ENCODE measurements at regions not wholly inside any gene's neighbourhood (a gene's known extent, or its start where the extent isn't known, plus 50 kb on each side); places are given as distances from the start of the nearest gene placed in this dataset.
"Not testable (repeated sequence)": the region's sequence is repeated elsewhere in the genome, so short reads cannot be mapped to it uniquely, and the experiment has no call there.

GRCh38 chr10:21363092-21363730 is 162.3 kb downstream of the SKIDA1 start:
- no peak for FAIRE-seq

GRCh38 chr10:21359202-21359601 is 166.3 kb downstream of the SKIDA1 start:
- no peak for FAIRE-seq

GRCh38 chr10:21355591-21356011 is 169.9 kb downstream of the SKIDA1 start:
- FAIRE-seq: no peak

GRCh38 chr10:21352886-21353285 is 172.6 kb downstream of the SKIDA1 start:
- no peak for FAIRE-seq

GRCh38 chr10:21351594-21351993 is 173.9 kb downstream of the SKIDA1 start:
- not testable (repeated sequence) for FAIRE-seq

- no peak for FAIRE-seq
These were observed 175.6 kb downstream of the SKIDA1 start for GRCh38 chr10:21349912-21350286.

- no peak for FAIRE-seq
These were observed 177.7 kb downstream of the SKIDA1 start for GRCh38 chr10:21347785-21348170.

- no peak for FAIRE-seq
These were observed 178.3 kb downstream of the SKIDA1 start for GRCh38 chr10:21347043-21347784.

- no peak for FAIRE-seq
These were observed 182.4 kb downstream of the SKIDA1 start for GRCh38 chr10:21343087-21343486.

GRCh38 chr10:21342499-21342898 is 183.0 kb downstream of the SKIDA1 start:
- not testable (repeated sequence) for FAIRE-seq

- FAIRE-seq: no peak
These were observed 185.2 kb downstream of the SKIDA1 start for GRCh38 chr10:21340331-21340730.

- no peak for FAIRE-seq
These were observed 188.2 kb downstream of the SKIDA1 start for GRCh38 chr10:21337171-21337792.

- FAIRE-seq: peak; percentile 81
These were observed 188.9 kb downstream of the SKIDA1 start for GRCh38 chr10:21336476-21337170.

GRCh38 chr10:21334891-21335696 is 190.4 kb downstream of the SKIDA1 start:
- FAIRE-seq: no peak

- no peak for FAIRE-seq
These were observed 194.9 kb downstream of the SKIDA1 start for GRCh38 chr10:21330628-21331020.

- no peak for FAIRE-seq
These were observed 195.4 kb downstream of the SKIDA1 start for GRCh38 chr10:21329995-21330627.

GRCh38 chr10:21327289-21327993 is 198.0 kb downstream of the SKIDA1 start:
- no peak for FAIRE-seq

GRCh38 chr10:21326594-21327288 is 198.7 kb downstream of the SKIDA1 start:
- no peak for FAIRE-seq

- no peak for FAIRE-seq
These were observed 206.8 kb downstream of the SKIDA1 start for GRCh38 chr10:21318540-21319167.

- FAIRE-seq: peak; percentile 67
These were observed 207.6 kb downstream of the SKIDA1 start for GRCh38 chr10:21317902-21318301.
